K562 (cell line): ENCODE measurements at regions not wholly inside any gene's neighbourhood (a gene's known extent, or its start where the extent isn't known, plus 50 kb on each side); places are given as distances from the start of the nearest gene placed in this dataset.

ENCODE experiments used
- KLF16 ChIP-seq: IDR thresholded peaks from 2 replicates; pipeline ENCODE4 v1.6.1; 2016; ENCODE audit warnings: antibody characterized with exemption
- TF ChIP-seq, protein P1 (sequence below): fragments of 200-600 bp; sonication (generic); IDR thresholded peaks from one replicate; pipeline ENCODE4 v1.6.1; 2012; ENCODE audit warnings: mild to moderate bottlenecking, low read depth, low read length, inconsistent platforms
- TF ChIP-seq, protein P2 (sequence below): fragments of 250-450 bp; sonication (Bioruptor Pico); IDR thresholded peaks from 2 replicates; pipeline ENCODE4 v1.8.0; 2021; ENCODE audit warnings: moderate library complexity, mild to moderate bottlenecking, inconsistent platforms

DNA sequence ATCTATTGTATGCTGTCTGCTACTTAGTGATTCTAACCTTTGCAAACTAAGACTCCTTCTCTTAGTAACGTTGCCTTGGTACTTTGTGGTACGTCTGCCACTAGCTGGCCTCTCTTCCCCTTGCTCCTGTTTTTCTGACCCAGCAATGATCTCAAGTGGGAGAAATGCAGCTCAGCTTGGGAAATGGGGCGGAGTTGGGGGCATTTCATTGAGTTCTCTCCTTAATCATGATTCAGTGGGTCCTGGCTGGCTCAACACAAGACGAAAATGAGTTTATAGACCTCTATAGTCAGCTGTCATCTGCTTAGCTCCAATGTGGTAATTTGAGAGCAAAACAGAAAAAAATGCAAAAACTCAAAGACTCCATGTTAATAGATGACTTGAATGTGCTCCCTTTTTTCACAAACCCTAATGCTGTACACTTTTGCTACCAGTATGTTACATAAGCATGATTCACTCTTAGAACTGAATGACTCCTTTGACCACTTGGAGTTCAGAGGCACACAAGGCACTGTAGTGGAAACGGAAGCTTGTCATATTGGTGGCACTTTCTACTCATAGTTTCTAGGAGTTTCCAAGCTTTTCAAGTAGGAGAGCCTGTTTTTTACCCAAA lies 55.3 kb upstream of the SOX4 start (continued):
- TF ChIP-seq, protein P1, sequence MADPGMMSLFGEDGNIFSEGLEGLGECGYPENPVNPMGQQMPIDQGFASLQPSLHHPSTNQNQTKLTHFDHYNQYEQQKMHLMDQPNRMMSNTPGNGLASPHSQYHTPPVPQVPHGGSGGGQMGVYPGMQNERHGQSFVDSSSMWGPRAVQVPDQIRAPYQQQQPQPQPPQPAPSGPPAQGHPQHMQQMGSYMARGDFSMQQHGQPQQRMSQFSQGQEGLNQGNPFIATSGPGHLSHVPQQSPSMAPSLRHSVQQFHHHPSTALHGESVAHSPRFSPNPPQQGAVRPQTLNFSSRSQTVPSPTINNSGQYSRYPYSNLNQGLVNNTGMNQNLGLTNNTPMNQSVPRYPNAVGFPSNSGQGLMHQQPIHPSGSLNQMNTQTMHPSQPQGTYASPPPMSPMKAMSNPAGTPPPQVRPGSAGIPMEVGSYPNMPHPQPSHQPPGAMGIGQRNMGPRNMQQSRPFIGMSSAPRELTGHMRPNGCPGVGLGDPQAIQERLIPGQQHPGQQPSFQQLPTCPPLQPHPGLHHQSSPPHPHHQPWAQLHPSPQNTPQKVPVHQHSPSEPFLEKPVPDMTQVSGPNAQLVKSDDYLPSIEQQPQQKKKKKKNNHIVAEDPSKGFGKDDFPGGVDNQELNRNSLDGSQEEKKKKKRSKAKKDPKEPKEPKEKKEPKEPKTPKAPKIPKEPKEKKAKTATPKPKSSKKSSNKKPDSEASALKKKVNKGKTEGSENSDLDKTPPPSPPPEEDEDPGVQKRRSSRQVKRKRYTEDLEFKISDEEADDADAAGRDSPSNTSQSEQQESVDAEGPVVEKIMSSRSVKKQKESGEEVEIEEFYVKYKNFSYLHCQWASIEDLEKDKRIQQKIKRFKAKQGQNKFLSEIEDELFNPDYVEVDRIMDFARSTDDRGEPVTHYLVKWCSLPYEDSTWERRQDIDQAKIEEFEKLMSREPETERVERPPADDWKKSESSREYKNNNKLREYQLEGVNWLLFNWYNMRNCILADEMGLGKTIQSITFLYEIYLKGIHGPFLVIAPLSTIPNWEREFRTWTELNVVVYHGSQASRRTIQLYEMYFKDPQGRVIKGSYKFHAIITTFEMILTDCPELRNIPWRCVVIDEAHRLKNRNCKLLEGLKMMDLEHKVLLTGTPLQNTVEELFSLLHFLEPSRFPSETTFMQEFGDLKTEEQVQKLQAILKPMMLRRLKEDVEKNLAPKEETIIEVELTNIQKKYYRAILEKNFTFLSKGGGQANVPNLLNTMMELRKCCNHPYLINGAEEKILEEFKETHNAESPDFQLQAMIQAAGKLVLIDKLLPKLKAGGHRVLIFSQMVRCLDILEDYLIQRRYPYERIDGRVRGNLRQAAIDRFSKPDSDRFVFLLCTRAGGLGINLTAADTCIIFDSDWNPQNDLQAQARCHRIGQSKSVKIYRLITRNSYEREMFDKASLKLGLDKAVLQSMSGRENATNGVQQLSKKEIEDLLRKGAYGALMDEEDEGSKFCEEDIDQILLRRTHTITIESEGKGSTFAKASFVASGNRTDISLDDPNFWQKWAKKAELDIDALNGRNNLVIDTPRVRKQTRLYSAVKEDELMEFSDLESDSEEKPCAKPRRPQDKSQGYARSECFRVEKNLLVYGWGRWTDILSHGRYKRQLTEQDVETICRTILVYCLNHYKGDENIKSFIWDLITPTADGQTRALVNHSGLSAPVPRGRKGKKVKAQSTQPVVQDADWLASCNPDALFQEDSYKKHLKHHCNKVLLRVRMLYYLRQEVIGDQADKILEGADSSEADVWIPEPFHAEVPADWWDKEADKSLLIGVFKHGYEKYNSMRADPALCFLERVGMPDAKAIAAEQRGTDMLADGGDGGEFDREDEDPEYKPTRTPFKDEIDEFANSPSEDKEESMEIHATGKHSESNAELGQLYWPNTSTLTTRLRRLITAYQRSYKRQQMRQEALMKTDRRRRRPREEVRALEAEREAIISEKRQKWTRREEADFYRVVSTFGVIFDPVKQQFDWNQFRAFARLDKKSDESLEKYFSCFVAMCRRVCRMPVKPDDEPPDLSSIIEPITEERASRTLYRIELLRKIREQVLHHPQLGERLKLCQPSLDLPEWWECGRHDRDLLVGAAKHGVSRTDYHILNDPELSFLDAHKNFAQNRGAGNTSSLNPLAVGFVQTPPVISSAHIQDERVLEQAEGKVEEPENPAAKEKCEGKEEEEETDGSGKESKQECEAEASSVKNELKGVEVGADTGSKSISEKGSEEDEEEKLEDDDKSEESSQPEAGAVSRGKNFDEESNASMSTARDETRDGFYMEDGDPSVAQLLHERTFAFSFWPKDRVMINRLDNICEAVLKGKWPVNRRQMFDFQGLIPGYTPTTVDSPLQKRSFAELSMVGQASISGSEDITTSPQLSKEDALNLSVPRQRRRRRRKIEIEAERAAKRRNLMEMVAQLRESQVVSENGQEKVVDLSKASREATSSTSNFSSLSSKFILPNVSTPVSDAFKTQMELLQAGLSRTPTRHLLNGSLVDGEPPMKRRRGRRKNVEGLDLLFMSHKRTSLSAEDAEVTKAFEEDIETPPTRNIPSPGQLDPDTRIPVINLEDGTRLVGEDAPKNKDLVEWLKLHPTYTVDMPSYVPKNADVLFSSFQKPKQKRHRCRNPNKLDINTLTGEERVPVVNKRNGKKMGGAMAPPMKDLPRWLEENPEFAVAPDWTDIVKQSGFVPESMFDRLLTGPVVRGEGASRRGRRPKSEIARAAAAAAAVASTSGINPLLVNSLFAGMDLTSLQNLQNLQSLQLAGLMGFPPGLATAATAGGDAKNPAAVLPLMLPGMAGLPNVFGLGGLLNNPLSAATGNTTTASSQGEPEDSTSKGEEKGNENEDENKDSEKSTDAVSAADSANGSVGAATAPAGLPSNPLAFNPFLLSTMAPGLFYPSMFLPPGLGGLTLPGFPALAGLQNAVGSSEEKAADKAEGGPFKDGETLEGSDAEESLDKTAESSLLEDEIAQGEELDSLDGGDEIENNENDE, result no peak
- TF ChIP-seq KLF16, result no peak
- TF ChIP-seq, protein P2, sequence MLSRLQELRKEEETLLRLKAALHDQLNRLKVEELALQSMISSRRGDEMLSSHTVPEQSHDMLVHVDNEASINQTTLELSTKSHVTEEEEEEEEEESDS, result no peak
